HG03095 (cell line): ENCODE measurements at regions not wholly inside any gene's neighbourhood (a gene's known extent, or its start where the extent isn't known, plus 50 kb on each side); places are given as distances from the start of the nearest gene placed in this dataset.
"Not testable (repeated sequence)": the region's sequence is repeated elsewhere in the genome, so short reads cannot be mapped to it uniquely, and the experiment has no call there.

Experiments
- ATAC-seq: cut with Tn5 transposase; IDR thresholded peaks from one replicate; pipeline ENCODE4 v1.9.1; 2021; ENCODE audit warnings: moderate library complexity; ENCODE audit not compliant: unreplicated experiment

DNA sequence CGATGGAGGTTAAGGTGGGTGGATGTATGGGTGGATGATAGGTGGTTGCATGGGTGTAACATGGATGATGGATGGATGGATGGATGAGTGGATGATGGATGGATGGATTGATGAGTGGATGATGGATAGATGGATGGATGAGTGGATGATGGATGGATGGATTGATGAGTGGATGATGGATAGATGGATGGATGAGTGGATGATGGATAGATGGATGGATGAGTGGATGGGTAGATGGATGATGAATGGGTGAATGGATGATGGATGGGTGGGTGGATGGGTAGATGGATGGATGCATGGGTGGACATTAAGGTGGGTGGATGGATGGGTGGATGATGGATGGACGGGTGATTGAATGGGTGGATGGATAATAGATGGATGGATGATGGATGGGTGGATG, 136.5 kb upstream of the FOXD4L5 start:
- not testable (repeated sequence) for ATAC-seq

DNA sequence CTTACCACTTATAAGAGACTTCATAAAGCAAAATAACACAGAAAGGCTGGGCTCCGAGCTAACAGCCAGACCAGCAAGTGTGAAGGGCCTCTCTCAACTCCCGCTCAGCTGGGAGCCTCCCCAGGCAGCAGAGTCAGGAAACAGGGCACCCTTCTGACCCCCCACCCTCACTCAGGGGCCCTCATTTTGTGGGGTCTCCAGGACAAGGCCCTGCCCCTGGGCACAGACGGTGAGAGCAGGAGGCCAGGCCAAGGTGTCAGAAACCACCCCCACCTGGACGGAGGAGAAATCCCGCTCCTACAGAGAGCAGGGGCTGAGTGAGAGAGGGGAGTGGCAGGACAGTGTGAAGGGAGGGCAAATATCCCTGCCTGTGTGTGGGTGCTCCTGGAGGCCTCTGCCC, 135.8 kb upstream of the FOXD4L5 start:
- ATAC-seq = no peak

DNA sequence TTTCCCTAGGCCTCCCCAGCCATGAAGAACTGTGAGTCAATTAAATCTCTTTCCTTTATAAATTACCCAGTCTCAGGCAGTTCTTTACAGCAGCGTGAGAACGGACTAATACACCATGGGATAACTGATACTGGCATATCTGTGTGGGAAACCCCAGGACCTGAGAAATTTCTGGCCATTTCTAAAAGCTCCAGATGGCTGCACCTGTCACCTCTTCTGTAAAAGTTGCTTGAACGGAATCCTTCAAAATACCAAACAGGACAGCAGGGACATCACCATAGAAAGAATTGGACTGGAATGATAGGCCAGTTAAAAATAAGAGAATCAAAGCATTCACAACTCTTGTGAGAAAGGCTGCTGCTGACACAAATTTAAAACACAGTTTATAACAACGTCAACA, 134.0 kb upstream of the FOXD4L5 start:
- not testable (repeated sequence) for ATAC-seq

DNA sequence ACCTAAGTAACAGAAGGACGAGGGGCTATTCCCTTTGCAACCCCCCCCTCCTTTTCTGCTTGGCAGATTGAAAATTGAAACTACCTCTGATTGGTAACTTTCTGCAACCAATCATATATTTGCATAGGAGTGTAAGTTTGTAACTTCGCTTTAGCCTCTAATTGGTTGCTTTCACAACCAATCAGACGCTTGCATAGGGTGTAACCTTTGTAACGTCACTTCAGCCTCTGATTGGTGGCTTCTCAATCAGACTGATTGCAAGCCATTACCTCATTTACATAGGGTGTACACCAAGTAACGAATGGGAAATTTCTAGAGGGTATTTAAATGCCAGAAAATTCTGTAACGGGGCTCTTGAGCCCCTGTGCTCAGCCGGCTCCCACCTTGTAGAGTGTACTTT, 131.9 kb upstream of the FOXD4L5 start:
- not testable (repeated sequence) for ATAC-seq

DNA sequence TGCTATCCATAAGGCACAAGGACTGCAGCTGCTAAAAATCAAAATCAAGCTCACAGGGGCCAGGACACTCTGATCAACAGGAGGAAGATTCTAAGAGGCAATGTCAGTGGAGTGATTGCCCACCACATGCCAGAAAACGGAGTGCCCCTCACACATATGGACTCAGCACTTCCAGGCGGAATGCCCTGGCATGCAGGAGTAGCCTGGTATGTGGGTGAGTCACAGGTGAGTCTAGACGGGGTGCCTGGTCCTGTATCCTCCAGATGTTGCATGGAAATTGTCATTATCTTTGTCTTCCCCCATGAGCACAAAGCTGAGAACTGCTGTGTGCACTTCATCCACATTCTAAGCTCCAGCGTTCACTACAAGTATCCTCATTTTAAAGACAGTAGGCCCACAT, 129.2 kb upstream of the FOXD4L5 start:
- not testable (repeated sequence) for ATAC-seq

DNA sequence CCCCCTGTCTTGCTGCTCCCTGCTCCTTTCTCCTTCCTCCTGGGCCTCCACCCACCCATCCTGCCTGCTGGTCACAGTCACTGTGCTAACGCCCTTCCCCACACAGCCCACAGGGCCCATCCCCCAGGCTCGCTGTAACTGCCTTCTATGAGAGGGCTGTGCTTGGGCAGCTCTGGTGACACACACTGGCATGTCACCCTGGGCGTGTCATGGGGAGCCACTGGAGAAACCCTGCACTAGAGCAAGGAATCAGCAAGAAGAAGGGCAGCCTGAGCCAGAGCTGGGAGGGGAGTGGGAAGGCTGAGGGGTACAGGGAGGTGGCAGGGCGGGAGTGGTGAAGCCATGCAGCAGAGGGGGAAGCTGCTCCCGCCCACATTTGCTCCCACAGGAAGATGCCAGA, 128.4 kb upstream of the FOXD4L5 start:
- not testable (repeated sequence) for ATAC-seq

DNA sequence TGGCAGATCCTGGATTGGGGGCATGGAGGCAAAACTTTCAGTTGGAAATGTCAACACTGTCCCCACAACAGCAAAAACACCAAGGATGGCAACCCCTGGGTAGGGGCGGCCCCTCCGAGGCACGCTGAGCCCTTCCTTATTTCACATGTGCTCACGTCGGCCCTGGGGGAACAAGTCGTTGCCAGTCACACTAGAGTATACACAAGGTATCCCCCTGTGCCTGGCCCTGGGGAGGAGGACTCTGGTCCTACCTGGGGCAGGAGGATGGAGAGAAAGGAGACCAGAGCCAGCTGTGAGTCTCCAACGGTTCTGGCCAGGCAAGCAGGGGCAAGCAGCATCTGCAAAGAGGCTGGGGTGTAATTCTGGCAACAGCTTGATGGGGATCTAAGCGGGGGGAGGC, 126.9 kb upstream of the FOXD4L5 start:
- no peak for ATAC-seq

DNA sequence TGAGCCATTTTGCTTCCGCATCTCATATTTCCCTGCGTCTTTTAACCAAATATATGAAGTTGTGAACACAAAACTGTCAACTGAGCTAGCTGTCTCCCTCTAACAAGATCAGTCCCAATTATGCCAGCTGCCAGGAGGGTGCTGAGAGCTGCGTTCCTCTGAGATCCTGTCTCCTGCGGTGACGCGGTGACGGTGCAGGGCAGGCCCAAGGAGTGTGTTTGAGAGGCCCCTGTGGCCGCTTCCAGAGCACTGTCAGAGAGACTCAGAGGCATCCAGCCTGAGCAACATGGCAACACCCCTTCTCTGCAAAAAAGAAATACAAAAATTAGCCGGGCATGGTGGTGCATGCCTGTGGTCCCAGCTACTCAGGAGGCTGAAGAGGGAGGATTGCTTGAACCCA, 126.3 kb upstream of the FOXD4L5 start:
- no peak for ATAC-seq

DNA sequence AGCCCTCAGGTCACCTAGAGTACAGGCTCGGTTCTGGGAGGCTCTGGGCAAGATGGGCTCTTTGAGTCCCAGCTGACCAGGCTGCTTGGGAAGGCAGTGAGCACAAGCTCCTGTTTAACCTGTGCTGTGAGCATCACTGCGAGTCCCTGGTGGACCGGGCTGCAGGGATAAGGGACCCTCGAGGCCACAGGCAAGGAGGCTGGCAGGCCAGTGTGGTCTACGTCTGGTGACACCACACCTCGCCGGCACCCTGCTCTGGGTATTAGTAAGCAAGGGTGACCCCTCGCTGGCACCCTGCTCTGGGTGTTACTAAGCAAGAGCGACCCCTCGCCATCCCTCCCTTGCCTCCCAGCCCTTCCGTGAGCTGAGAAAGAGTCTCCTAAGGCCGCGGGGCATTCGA, 125.9 kb upstream of the FOXD4L5 start:
- no peak for ATAC-seq

DNA sequence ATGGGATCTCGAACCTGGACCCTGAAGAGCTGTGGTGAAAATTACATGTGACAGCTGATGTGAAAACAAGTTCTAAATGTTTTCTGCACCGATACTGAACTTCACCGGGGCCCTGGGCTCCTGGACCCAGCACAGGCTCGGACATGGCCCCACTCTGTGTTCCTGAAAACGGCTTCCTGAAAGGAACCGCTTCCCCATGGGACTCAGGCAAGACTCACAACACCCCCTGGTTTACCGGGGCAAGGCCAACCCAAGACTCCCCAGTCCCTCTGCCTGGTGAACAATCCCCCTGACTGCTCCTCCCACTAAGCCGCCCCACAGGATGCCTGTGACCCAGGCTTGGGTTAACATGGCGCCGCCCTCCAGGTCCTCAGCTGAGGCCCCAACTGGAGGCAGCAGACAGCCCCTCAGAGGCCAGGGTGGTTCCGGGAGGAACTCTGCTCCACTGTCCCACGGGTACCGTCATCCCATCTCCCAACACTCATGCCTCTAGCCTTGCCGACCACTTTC, 124.5 kb upstream of the FOXD4L5 start:
- ATAC-seq = no peak

DNA sequence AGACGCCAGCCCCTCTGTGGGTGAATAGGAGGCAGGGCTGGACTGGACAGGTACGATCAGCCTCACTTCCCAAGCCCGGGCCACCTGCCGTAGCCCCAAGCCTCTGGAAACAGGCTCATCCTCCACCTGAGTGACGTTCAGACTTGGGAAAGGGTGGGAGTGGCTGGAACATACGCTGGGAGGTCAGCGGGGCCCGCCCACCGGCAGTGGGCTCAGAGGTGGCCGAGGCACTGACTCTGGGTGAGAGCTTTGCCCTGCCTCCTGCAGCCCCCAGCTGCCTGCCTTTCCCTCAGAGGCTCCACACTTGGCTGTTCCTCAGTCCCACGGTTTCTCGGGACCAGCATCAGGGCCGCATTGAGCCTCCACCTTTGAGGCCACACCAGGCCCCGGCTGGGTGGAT, 123.8 kb upstream of the FOXD4L5 start:
- not testable (repeated sequence) for ATAC-seq

DNA sequence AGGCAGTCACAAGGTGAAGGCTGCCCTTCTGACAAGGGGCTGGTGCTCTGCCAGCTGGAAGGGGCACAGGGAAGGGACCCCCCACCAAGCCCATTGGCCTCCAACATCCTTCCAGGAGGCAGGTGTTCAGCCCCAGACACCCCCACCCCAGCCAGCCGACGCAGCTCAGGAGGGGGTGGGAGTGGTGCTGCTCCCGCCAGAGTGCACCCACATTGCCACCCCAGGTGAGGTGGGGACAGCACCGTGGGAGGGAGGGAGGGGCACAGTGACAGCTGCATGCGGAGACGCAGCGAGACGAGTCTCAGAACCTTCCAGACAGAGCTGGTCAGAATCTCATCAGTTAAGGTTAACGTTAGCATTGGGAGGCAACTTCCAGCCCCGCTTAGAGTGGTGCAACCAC, 121.6 kb upstream of the FOXD4L5 start:
- ATAC-seq = not testable (repeated sequence)

DNA sequence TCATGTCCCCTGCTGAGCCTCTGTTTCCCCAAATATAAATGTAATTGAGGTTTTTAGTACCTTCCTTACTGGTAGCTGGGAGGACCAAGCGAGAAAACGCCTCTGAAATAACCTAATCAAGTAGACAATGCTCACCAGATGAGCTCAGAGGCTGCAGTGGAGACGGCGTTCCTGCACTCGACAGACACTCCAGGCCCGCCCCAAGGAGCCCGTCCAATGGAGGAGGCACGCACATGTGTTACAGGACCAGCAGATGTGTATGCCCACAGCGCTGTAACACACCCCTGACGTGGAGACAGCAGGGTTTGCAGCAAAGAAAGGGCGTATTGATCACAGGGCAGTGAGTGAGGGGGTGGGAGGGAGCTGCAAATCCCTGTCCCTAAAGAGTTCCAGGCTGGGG, 120.8 kb upstream of the FOXD4L5 start:
- ATAC-seq = not testable (repeated sequence)

DNA sequence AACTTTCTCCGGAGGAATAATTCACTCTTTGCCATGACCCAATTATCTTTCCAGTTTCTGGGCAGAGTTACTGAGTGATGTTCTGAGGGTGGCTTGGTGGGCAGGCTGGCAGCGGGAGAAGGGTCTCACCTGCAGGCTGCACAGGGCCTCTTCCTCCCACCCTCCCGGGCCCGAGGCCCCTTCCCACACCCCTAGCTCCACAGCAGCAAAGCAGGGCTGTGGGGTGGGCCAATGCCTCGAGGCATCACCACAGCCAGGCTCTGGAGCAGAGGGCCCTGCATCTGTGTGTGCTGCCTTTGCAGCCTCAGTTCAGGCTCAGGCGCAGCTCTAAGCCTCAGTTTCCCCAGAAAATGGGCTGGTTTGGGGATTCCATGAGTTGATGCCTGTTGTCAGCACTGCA, 120.2 kb upstream of the FOXD4L5 start:
- no peak for ATAC-seq

DNA sequence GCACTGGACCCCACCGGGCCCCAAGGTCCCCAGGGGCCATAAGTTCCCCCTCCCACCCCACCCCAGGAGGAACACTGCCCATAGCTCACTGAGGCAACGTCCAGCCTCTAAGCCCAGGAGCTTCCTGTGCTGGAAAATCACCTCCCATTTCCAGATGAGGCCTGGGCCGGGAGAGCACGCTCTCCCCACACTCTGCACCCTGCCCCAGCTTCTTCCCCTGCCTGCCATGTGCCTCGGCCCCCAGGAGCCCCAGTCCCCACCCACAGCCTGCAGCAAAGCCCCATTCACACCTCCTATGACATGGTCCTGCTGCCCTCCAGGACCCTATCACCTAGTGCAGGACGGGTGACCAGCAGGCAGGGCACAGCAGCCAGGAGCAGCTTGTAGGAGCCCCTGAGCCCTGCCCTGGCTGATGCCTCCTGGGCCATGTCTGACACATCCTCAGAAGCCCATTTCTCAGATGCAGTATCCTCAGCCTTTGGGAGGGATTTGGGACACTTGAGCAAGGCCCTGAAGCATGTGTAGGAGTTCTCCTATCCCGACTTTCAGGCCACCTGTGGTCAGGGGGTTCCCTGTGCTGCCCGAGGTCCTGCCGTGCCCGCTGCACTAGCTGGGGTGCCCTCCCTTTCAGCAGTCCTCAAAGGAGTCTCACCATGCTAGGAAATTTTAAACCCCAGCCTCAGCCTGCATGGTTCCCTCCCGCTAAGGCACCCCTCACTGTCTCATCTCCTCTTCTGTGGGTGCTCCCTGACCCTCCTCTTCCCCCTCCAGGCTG, 119.4 kb upstream of the FOXD4L5 start:
- no peak for ATAC-seq

DNA sequence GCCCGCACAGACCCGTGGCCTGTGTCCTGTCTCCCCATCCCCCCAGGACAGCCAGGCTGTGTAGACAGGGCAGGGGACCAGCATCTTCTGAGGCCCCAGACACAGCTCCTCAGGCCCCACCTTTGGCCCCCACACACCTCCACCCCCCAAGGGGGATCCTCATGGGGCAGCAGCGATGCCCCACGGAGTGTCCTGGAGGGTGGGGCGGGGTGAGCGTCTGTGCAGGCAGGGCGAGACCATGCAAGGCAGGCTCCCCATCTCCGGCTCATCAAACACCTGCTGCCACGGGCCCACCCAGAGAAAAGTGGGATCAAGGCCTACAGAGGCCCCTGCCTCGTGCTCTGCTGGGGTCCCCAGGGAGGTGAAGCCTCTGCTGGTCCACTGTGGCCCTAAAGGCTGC, 118.7 kb upstream of the FOXD4L5 start:
- no peak for ATAC-seq

DNA sequence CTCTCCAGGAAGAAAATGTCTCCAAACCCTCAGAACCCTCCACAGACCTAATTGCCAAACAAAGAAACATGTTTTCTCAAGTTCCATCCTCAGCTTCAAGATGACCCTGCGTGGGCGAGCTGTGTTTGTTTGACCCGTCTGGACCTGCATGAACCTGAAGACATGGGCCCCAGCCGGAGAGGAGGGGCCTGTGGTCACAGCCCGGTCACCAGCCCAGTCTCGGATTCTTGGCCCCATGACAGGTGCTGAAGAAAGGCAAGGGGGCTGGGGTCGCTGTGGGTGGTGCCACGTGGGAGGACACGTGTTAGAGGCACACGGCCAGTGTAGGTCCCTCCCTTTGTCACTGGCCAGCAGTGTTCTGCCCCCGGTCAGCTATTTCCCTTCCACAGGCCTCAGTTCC, 118.1 kb upstream of the FOXD4L5 start:
- ATAC-seq = not testable (repeated sequence)

DNA sequence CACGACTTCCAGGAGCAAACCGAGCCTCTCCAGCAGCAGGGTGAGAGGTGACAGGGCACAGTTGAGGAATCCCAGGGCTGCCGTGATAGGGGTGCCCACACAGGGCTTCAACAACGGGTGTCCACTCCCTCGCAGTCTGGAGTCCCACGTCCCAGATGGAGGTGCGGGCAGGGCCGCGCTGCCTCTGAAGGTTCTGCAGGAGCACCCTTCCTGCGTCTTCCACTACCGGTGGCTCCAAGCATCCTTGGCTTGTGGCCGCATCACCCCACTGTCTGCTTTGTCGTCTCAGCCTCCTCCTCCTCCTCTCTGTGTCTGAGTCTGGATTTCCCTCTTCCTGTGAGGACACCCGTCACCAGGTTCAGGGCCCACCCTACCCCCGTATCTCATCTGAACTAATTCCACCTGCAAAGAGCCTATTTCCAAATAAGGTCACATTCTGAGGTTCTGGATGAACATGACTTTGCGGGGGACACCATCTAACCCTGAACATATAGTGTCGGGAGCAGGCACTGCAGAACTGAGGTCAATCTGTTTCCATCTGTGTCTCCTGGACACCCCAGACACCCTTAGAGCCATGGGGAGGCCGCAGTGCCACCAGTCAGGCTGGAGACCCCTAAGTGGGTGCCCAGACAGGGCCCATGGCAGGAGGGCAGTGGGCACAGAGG, 117.3 kb upstream of the FOXD4L5 start:
- not testable (repeated sequence) for ATAC-seq

DNA sequence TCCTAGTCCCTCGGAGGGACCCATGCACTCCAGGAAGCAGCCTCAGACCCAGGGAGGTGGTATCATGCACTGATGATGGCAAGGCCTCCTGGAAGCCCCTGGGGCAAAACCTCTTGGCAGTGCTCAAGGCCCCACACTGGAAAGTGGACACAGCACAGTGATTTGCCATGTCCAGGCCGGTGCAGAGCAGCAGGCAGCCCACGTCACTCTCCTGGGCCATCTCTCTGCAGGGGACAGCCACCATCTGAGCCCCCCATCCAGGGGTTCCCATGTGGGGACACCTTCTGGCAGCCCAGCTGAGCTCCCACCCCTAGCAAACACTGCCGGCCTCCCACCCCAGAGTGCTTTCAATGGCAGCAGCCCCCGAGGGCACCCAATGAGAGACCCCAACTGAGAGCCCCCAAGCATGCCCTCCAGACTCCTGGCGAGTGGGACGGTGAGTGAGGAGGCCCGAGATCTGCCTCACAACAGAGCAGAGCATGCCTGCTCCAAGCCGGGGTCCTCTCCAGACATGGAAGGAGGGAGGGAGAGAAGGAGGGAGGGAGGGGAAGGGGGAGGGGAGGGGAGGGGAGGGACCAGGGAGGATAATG, 116.5 kb upstream of the FOXD4L5 start:
- ATAC-seq = not testable (repeated sequence)

DNA sequence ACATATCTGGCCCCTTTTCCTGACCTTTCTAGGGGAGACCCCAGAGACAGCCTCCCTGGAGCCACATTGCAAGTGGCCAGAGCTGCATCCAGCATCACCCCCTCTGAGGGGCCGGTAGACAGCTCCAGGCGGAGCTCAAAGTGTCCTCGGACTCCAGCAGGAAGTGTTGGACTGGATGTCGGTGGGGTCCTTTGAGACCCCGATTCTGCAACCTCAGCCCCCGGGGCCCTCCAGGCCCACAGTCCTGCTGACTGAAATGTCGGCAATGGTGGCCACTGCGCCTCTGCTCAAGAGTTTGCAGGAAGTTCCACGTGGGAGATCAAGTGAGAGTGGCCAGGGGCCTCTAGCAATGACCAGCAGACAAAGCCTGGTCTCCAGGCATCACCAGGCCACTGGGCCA, 115.9 kb upstream of the FOXD4L5 start:
- no peak for ATAC-seq

DNA sequence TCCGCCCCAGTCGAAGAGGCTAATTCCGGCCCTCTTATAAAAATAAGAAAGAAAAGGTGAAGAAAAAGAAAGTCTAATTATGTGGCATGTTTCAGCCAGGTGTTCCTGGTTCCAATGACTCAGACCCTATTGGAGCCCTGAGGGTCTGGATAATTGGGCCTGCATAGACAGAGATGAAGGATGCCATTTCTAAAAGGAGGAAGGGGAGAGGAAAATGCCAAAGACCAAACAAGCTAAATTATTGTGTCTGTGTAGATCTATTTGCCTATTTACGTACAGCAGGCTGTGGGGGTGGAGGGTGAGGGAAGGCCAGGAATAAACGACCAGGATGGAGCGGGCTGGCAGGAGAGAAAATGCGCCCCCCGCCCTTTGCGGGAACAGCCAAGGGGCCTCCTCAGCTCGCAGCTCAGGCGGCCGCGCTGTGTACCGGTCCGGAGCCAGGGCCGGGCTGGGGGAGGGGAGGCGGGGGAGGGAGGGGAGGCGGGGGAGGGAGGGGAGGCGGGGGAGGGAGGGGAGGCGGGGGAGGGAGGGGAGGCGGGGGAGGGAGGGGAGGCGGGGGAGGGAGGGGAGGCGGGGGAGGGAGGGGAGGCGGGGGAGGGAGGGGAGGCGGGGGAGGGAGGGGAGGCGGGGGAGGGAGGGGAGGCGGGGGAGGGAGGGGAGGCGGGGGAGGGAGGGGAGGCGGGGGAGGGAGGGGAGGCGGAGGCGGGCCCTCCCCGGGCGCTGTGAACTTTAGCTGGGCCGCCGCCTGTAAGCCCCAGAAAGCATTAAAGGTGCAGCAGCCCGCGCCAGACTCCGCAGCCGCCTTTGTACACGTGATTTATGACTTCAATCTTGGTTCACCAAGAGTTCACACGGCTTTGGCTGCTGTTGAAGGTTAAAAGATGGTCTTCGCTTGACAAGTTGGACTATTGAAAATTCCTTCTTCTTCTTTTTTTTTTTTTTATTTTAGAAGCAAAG, 113.0 kb upstream of the FOXD4L5 start:
- not testable (repeated sequence) for ATAC-seq
